ENCODE measurements at regions not wholly inside any gene's neighbourhood (a gene's known extent, or its start where the extent isn't known, plus 50 kb on each side); places are given as distances from the start of the nearest gene placed in this dataset.

DNA sequence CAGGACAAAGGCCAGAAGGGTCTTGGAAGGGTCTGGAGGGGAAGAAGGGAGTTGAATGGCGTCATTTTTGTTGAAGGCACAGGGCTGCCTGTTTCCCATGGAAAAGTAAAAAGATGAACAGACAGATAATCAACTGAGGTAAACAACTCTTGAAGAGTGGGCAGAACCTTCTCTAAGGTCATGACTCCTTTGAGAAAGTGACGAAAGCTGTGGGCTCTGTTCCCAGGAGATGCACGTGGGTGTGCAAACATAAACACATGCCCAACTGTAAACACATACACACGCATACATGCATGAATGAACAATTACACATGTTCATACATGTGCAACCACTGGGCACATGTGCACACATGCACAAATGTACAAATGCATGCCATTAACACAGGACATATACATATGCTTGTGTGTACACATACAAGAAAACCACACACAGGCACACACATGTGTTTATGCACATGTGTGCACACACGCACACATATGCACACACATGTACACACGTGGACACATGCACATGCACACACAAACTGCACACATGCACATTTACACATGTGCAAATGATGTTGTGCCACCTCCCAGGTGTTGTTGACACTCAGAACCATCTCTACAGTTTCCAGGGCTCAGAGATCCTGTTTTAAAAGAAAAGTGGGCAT, 143.3 kb downstream of the GADD45G start:
- ATAC-seq (no peak), DNase-seq (no peak)
- no peak overlapping the region for H3K4me3 Mint-ChIP-seq
- H3K27ac Mint-ChIP-seq = no peak overlapping the region
- no peaks in the 10 kb centered on the region for H3K36me3 Mint-ChIP-seq (ENCODE audit: low read depth)
- H3K4me1 Mint-ChIP-seq = peaks cover 37% of the 10 kb centered on the region
- H3K9me3 Mint-ChIP-seq = no peaks in the 10 kb centered on the region
- no peaks in the 10 kb centered on the region for H3K27me3 Mint-ChIP-seq

DNA sequence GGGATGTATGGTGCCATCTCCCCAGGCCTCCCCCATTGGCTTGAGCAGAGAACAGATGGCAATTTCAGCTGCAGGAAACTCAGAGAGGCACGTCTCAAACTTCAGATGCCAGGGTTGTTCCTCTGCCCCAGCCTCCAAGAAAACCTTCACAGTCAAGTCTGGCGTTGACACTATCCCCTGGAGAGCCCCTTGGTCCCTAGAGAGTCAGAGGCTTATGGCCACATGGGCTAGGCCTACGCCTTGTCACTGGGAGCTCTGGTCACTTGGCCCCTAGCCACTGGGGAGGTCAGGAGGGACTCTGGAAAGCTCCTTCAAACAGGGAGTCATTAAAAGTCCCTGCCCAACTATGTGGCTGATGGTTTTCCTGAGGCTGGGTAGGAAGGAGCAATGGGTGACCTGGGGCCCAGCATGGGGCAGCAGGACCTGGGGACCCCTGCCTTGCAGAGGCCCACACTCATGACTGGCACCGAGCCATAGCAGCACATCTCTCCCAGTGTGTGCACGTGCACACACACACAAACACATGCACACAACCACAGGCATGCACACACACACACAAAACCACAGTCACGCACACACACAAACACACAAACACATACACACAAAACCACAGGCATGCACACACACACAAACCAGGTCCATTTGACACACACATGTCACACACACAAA, 144.2 kb downstream of the GADD45G start:
- no peaks in the 10 kb centered on the region for H3K36me3 Mint-ChIP-seq (ENCODE audit: low read depth)
- H3K4me1 Mint-ChIP-seq = peaks cover 31% of the 10 kb centered on the region
- H3K27ac Mint-ChIP-seq = no peak overlapping the region
- peak overlapping the region; percentile 8 for H3K4me3 Mint-ChIP-seq
- DNase-seq = no peak
- no peaks in the 10 kb centered on the region for H3K27me3 Mint-ChIP-seq
- no peak for ATAC-seq
- no peaks in the 10 kb centered on the region for H3K9me3 Mint-ChIP-seq

DNA sequence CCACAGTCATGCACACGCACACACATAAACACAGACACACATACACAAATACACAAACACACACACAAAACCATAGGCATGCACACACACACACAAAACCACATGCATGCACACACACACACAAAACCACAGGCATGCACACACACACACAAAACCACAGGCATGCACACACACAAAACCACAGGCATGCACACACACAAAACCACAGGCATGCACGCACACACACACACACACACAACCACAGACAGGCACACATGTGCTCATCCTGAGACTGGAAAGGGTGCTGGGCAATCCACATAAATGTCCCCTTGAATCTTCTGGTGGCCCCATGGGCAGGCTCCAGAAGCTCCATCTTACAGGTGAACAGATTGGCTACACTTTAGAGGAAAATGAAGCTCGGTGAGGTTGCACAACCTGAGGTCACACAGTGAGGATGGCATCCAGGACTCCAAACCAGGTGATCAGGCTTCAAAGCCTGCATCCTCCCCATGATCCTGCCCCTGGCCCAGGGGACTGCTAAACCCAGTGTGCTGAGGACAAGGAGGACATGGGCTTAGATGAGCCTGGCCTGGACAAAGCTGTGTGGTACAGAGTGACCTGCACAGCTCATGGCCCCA, 144.8 kb downstream of the GADD45G start:
- Mint-ChIP-seq H3K4me1 (peaks cover 24% of the 10 kb centered on the region), H3K9me3 (no peaks in the 10 kb centered on the region), H3K27me3 (no peaks in the 10 kb centered on the region), H3K36me3 (ENCODE audit: low read depth) (no peaks in the 10 kb centered on the region), H3K4me3 (peak overlapping the region; percentile 8), H3K27ac (no peak overlapping the region)
- ATAC-seq (no peak), DNase-seq (no peak)

DNA sequence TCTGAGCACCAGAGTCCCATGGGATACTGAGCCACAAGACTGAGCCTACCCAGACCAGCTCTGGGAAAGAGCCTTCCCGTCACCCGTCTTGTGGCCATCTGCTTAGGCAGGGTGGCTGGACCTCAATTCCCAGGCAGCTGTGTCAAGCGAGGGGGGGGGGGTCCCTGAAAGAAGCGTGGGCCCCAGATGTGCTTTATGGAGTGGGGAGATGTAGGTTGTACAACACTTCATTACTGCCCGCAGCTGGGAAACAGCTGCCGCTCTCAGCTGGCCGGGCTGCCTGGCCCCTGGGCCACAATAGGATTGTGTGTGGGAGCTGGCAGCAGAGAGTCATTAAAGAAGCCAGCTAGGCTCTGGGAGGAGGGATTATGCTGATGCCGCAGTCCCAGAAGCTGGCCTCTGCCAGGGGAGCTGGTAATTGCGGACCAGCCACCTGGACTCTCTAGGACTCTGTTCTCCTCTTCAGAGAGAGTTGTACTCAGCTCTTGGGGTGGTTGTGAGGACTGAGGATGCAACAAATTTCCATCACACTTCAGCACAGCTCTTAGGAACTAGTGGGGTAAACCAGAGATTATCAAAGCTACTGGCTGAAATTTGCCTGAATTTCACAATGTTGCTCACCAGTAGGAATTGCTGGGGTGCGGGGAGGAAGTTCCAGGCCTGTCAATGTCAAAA, 145.4 kb downstream of the GADD45G start:
- Mint-ChIP-seq H3K4me3 (no peak overlapping the region), H3K27me3 (no peaks in the 10 kb centered on the region), H3K9me3 (no peaks in the 10 kb centered on the region), H3K27ac (no peak overlapping the region), H3K4me1 (peaks cover 23% of the 10 kb centered on the region), H3K36me3 (ENCODE audit: low read depth) (no peaks in the 10 kb centered on the region)
- ATAC-seq (no peak), DNase-seq (no peak)

DNA sequence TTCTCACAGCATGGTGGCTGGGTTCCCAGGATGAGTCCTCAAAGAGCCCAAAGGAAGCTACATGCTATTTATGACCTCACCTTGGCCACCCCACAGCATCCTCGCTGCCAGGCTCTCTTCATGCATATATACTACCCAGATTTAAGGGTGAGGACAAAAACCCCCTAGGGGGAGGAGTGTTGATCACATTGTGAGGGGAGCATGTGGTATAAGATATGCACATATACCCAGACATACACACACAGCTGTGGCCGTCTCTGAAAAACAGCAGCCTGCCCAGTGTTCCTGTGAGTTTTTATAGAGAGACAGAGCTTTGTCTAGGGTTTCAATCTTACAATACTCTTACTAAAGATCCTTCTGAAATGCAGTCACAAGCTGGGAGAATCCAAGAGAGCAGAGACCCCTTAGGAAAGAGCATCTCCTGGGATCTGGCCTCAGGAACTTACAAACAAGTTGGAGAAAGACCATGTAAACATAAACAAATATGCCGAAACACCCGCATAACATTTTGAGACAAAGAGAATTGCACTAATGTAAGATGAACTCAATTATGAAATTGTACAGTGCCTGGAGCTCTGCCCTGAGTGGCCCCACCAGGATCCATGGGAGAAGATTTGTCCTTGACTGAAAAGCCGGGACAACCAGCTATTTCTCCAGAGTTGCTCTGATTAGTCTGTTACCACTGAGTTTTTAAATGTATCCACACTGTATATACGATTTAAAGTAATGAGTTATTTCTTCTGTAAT, 146.4 kb downstream of the GADD45G start:
- Mint-ChIP-seq H3K36me3 (ENCODE audit: low read depth) (no peaks in the 10 kb centered on the region), H3K4me1 (peaks cover 18% of the 10 kb centered on the region), H3K27me3 (peaks cover 2% of the 10 kb centered on the region), H3K27ac (peak overlapping the region; percentile 2), H3K9me3 (no peaks in the 10 kb centered on the region), H3K4me3 (no peak overlapping the region)
- ATAC-seq (no peak), DNase-seq (no peak)

DNA sequence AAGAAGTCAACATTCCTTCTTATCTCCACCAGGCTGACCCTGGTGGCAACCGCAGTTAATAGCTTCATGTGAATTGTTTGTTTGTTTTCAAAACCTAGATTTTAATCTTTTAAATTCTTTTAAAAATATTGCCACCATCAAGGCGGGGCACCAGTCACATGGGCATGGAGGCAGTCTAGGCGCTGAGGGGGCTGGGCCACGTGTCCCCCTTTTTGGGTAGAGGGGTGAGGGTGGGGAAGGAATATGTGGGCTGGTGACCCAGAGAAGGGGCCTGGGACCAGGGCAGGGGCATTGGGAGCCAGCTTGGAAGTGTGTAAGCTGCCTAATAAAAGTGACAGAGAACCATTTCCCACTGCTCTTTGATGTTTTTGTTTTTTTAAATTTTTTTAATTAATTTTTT, 147.3 kb downstream of the GADD45G start:
- Mint-ChIP-seq H3K27me3 (peaks cover 2% of the 10 kb centered on the region), H3K27ac (no peak overlapping the region), H3K4me1 (peaks cover 18% of the 10 kb centered on the region), H3K9me3 (no peaks in the 10 kb centered on the region), H3K4me3 (no peak overlapping the region), H3K36me3 (ENCODE audit: low read depth) (no peaks in the 10 kb centered on the region)
- DNase-seq (no peak), ATAC-seq (no peak)

DNA sequence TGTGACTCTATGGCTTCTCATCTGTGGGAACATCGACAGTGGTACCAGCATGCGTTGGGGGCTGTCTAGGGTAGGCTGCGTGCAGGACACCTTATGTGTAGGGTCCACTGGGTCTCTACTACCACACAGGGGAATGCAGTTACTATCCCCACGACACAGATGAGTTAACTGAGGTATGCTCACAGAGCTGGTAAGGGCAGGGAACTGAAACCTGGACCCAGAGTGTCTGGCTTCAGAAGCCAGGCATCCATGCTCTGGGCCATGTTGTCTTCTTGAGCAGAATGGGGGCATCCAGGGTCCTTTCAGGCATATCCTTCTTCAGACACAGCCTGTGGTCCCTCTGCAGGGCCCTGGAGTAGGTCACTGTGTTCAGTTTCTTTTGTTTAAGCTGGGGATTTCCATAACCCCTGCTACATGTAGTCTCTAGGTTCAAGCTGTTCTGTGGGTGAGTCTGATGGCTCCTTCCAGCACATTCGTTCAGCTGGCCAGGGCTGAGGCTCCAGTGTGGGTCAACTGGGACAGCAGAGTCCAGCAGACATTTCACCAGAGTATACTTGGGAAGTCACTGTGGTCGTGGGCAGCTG, 148.8 kb downstream of the GADD45G start:
- Mint-ChIP-seq H3K27ac (no peak overlapping the region), H3K4me3 (no peak overlapping the region), H3K9me3 (no peaks in the 10 kb centered on the region), H3K4me1 (peaks cover 10% of the 10 kb centered on the region), H3K36me3 (ENCODE audit: low read depth) (no peaks in the 10 kb centered on the region), H3K27me3 (peaks cover 2% of the 10 kb centered on the region)
- ATAC-seq = no peak
- no peak for DNase-seq

DNA sequence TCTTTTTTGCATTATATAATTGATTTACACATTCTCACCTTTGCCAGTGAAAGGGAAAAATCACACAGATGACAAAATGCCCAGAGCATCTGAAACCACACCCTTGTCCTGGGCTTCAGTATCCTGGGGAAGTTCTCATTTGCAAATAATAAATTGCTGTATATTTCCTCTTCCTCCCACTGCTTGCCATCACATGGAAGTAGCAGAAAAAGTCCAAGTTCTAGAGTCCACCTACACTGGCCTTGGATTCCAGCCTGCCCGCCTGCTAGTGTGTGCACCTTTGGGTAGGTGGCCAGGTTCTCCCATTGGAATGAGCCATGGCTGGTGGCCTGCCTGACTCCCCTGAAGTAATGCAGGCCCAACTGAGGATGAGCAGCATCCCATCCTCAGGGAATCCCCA, 149.4 kb downstream of the GADD45G start:
- H3K27me3 Mint-ChIP-seq = peaks cover 2% of the 10 kb centered on the region

DNA sequence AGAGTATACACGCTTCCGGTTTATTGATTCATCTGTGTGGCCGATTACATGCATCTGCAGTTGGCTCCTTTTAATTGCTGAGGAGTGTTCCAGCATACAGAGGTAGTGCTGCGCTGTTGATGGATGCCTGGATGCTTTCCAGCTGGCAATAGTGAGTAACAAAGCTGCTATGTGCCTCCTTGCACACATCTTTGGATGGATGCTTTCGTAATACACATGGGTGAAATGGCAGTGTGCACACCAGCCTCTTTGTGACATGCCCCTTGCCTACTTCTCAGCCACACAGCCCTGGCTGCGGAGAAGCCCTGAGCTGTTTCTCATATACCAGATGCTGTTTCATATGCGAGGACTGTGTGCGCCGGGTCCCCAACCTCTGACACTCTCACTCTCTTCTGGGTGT, 151.0 kb downstream of the GADD45G start:
- H3K36me3 Mint-ChIP-seq (ENCODE audit: low read depth) = no peaks in the 10 kb centered on the region
- H3K4me3 Mint-ChIP-seq = no peak overlapping the region
- ATAC-seq (no peak), DNase-seq (no peak)
- peaks cover 2% of the 10 kb centered on the region for H3K27me3 Mint-ChIP-seq
- peaks cover 2% of the 10 kb centered on the region for H3K4me1 Mint-ChIP-seq
- no peaks in the 10 kb centered on the region for H3K9me3 Mint-ChIP-seq
- H3K27ac Mint-ChIP-seq = no peak overlapping the region

More for the DNA sequence above, 149.4 kb downstream of the GADD45G start:
- Mint-ChIP-seq H3K27ac (no peak overlapping the region), H3K4me3 (no peak overlapping the region), H3K36me3 (ENCODE audit: low read depth) (no peaks in the 10 kb centered on the region), H3K9me3 (no peaks in the 10 kb centered on the region), H3K4me1 (peaks cover 6% of the 10 kb centered on the region)
- ATAC-seq = no peak
- no peak for DNase-seq

DNA sequence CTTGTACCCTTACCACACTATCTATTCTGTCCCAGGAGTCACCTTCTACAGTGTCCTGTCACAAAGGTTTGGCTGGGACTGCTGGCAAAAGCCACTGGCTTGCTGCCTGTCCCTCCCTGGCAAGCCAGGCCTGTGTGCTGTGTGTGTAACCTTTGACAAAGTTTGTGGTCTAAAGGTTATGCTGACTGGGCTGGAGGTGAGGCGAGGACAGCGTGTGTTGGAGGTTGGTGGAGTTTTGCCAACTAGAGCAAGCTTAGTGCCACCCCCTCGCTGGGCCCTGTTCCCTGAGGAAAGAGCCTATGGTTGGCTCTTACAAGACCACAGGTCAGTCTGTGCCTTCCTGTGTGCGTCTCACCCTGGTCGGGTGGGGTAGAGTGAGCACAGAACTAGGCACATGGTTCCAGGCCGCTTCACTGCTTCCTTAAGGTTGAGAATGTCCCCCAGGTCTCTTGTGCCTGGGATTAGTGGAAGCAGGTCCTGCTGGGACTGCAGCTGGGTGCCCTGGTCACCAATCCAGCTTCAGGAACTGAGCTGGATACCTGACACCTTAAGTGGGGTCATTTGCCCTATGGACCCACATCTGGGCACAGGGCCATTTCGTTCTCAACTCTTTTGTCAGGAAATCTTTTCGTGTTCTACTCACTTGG, 152.2 kb downstream of the GADD45G start:
- Mint-ChIP-seq H3K4me3 (no peak overlapping the region), H3K36me3 (ENCODE audit: low read depth) (no peaks in the 10 kb centered on the region), H3K27ac (no peak overlapping the region), H3K27me3 (peaks cover 2% of the 10 kb centered on the region), H3K4me1 (peaks cover 2% of the 10 kb centered on the region), H3K9me3 (no peaks in the 10 kb centered on the region)
- DNase-seq (no peak), ATAC-seq (no peak)

DNA sequence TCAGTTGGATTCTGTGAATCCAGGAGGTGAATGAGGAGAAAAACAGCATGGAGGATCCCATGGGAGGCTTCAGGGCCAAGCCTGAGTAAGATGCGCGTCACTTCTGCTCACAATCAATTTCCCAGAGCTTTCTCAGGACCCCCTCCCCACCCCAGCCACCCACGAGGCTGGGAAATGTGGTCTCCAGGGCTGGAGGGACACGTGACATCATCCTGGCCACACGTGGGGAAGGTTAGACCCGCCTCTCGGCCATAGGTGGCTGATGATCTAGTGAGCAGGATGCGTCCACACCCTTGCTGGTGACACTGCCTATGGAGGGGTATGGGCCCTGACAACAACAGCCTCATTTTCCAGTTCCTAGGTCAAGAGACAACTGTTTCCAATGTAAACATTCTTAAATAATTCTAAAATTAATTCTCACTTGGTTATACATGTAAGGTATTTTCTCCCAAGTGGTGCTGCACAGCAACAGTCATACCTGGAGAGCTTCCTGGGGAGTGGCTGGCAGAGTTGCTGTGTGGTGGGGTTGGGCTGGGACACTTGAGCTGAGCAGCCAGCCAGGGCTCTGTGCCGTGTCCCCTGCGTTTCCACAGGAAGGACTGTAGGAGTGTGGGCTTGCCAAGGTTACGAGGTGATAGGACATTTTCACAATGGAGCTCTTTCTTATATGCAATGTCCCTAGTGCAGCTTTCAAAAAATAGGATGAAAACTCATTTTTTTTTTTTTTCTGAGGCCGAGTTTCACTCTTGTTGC, 153.1 kb downstream of the GADD45G start:
- H3K4me1 Mint-ChIP-seq = peaks cover 2% of the 10 kb centered on the region
- H3K36me3 Mint-ChIP-seq (ENCODE audit: low read depth) = no peaks in the 10 kb centered on the region
- H3K27me3 Mint-ChIP-seq = peaks cover 2% of the 10 kb centered on the region
- DNase-seq = no peak
- no peak overlapping the region for H3K27ac Mint-ChIP-seq
- H3K4me3 Mint-ChIP-seq = no peak overlapping the region
- no peak for ATAC-seq
- H3K9me3 Mint-ChIP-seq = no peaks in the 10 kb centered on the region

DNA sequence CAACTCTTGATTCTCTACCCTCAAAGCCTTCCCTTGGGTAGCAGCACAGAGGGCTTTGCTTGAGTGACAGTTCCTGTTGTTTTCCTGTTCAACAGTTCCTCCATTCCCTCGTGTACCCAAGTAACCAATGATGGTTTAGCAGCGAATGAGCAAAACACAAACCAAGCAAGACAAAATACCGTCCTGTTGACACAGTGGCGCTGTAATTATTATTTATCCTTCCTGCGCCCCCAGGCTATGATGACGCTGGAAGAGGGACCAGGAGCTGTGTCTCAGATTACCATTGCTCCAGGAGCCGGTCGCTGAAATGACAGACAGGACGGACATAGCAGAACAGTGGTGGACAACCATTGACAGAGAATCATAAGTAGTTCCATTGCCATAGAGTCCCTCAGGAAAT, 154.8 kb downstream of the GADD45G start:
- Mint-ChIP-seq H3K4me1 (no peaks in the 10 kb centered on the region), H3K9me3 (no peaks in the 10 kb centered on the region), H3K27ac (no peak overlapping the region), H3K4me3 (no peak overlapping the region), H3K36me3 (ENCODE audit: low read depth) (no peaks in the 10 kb centered on the region), H3K27me3 (peaks cover 2% of the 10 kb centered on the region)
- ATAC-seq (no peak), DNase-seq (no peak)

DNA sequence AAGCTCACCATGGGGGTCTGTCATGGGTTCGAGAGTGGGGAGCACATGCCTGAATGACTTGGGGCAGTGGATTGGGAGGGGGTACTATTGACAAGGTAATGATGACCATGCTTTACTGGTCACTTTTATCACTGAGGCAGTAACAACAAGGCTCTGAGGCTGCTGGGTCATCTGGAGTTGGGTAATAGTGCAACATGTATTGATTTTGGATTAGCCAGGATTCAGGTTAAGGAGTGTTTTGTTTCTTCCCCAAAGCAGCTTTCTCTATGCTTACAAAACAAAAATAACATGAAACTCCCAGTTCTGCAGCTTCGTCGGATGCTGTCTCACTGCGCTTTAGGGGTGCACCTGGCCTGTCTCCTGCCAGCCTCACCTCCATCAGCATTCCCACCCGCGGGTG, 155.3 kb downstream of the GADD45G start:
- ATAC-seq (no peak), DNase-seq (no peak)
- no peak overlapping the region for H3K4me3 Mint-ChIP-seq
- H3K27me3 Mint-ChIP-seq = peaks cover 2% of the 10 kb centered on the region
- H3K36me3 Mint-ChIP-seq (ENCODE audit: low read depth) = no peaks in the 10 kb centered on the region
- no peaks in the 10 kb centered on the region for H3K4me1 Mint-ChIP-seq
- H3K9me3 Mint-ChIP-seq = no peaks in the 10 kb centered on the region
- H3K27ac Mint-ChIP-seq = no peak overlapping the region

Measured in activated naive CD8-positive, alpha-beta T cell treated with anti-CD3 and anti-CD28 coated beads, Interleukin-2, amount 50 U/mL, for 24 hours (primary cell).